Small intestine (tissue), 7 donors: ENCODE measurements at regions not wholly inside any gene's neighbourhood (a gene's known extent, or its start where the extent isn't known, plus 50 kb on each side); places are given as distances from the start of the nearest gene placed in this dataset.

Experiments used
- DNase-seq, 2 donors: peaks; one replicate each; pipeline versions ENCODE4 v3.0.0 to v3.0.0-alpha.2; 2013
- FAIRE-seq: peaks from 2 replicates; lab custom pipeline; 2012; peaks lifted over from hg19 to GRCh38; lab: Jason Lieb, UNC
- H3K27ac ChIP-seq, 3 donors: one replicate each; pipeline ENCODE4 v1.5.1; 2013; ENCODE audit warnings: low read length in 2 of 3, mild to moderate bottlenecking in 2 of 3, control low read depth in 1 of 3, inconsistent platforms in 1 of 3, low read depth in 1 of 3, moderate library complexity in 1 of 3
- H3K27me3 ChIP-seq, 3 donors: one replicate each; pipeline ENCODE4 v1.6.1; 2013; ENCODE audit warnings: low read length in 3 of 3, inconsistent platforms in 1 of 3; ENCODE audit not compliant: control insufficient read depth in 3 of 3, insufficient read depth in 3 of 3
- H3K36me3 ChIP-seq, 3 donors: one replicate each; pipeline ENCODE4 v1.6.1; 2013; ENCODE audit warnings: low read length in 3 of 3, inconsistent platforms in 1 of 3, low read depth in 1 of 3, mild to moderate bottlenecking in 1 of 3, moderate library complexity in 1 of 3; ENCODE audit not compliant: control insufficient read depth in 3 of 3, insufficient read depth in 2 of 3
- H3K4me1 ChIP-seq, 3 donors: one replicate each; pipeline ENCODE4 v1.6.1; 2013; ENCODE audit warnings: low read length in 2 of 3, inconsistent platforms in 1 of 3, low read depth in 1 of 3, mild to moderate bottlenecking in 1 of 3, moderate library complexity in 1 of 3; ENCODE audit not compliant: control insufficient read depth in 3 of 3, insufficient read depth in 2 of 3
- H3K4me3 ChIP-seq, 3 donors: one replicate each; pipeline ENCODE4 v1.5.1; 2013; ENCODE audit warnings: low read length in 3 of 3, control low read depth in 1 of 3, inconsistent platforms in 1 of 3, low read depth in 1 of 3, mild to moderate bottlenecking in 1 of 3, moderate library complexity in 1 of 3
- H3K9me3 ChIP-seq, 2 donors: one replicate each; pipeline ENCODE4 v1.6.1; 2013; ENCODE audit warnings: low read depth in 1 of 2, low read length in 1 of 2; ENCODE audit not compliant: control insufficient read depth in 2 of 2, insufficient read depth in 1 of 2
- WGBS, 3 donors: extraction: QIAGEN DNeasy Blood & Tissue Kit; methylation state at CpG; one replicate each; pipeline ENCODE4 v1.1.7; 2013; 5-methylcytosine and 5-hydroxymethylcytosine counted together
- donor health status: healthy with polysubstance abuse.
- donor health status: control.
- donor health status: control.
- donor health status: Bipolar disorder and iron deficiency.
- donor health status: healthy.

DNA sequence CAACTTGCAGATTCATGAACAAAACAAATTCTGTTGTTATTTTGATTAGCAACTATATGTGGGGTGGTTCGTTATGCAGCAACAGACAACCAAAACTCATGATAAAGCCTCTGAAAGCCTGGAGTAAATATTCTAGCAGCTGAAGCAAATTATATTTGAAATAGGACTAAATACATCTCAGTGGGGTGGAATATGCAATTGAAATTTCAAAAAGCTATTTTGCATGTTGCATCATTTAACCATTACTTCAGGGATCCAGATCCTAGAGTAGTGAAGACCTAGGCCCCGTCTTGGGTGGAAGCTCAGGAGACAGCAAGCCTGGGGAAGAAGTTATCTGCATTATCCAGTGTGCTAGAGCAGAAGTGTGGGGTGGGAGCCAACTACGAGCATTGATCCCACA is 114.7 kb downstream of the PPM1A start:
- DNase-seq (no peak), FAIRE-seq (no peak)
- Histone ChIP-seq H3K4me3 (no peak overlapping the region), H3K27me3 (peaks cover 0 to 5% (median 0%) of the 10 kb centered on the region in 3 donors), H3K27ac (no peak overlapping the region), H3K36me3 (no peaks in the 10 kb centered on the region), H3K9me3 (no peaks in the 10 kb centered on the region), H3K4me1 (no peaks in the 10 kb centered on the region)
- WGBS, 3 donors = 67 to 81% (median 68%) methylated on average over 3 of the region's 3 CpGs

DNA sequence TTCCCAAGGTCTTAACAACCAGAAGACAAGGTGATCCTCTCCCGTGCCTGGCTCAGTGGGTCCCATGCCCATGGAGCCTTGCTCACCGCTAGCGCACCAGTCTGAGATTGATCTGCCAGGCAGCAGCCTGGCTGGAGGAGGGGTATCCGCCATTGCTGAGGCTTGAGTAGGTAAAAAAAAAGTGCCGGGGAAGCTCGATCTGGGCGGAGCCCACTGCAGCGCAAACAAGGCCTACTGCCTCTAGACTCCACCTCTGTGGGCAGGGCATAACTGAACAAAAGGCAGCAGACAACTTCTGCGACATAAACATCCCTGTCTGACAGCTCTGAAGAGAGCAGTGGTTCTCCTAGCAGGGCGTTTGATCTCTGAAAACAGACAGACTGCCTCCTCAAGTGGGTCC is 104.0 kb downstream of the C14orf39 start:
- no peak for FAIRE-seq
- H3K36me3 ChIP-seq = no peaks in the 10 kb centered on the region
- WGBS, 3 donors = 85 to 86% (median 85%) methylated on average over 10 of the region's 10 CpGs

More for the DNA sequence above, 104.0 kb downstream of the C14orf39 start:
- Histone ChIP-seq H3K27me3 (no peaks in the 10 kb centered on the region), H3K9me3 (no peaks in the 10 kb centered on the region), H3K4me3 (no peak overlapping the region), H3K27ac (no peak overlapping the region), H3K4me1 (no peaks in the 10 kb centered on the region)
- DNase-seq = no peak
